HCT116 (cell line): ENCODE measurements at regions not wholly inside any gene's neighbourhood (a gene's known extent, or its start where the extent isn't known, plus 50 kb on each side); places are given as distances from the start of the nearest gene placed in this dataset.

Source experiments
- EZH2 ChIP-seq: fragments of 200-600 bp; sonication (generic); IDR thresholded peaks from 2 replicates; pipeline ENCODE4 v1.6.1; 2017; ENCODE audit warnings: antibody characterized with exemption, mixed run types
- EZH2phosphoT487 ChIP-seq: fragments of 200-600 bp; IDR thresholded peaks from 2 replicates; pipeline ENCODE4 v1.6.1; 2018; ENCODE audit warnings: antibody characterized with exemption, borderline replicate concordance
- SIN3A ChIP-seq: IDR thresholded peaks from 2 replicates; pipeline ENCODE4 v1.6.1; 2012; ENCODE audit warnings: low read depth
- TF ChIP-seq, protein P1 (sequence below), 3 experiments: fragments of 200-600 bp in 1 of 3; sonication (generic) in 1 of 3; IDR thresholded peaks in 2 of 3; conservative IDR thresholded peaks in 1 of 3; 2 replicates each; pipeline ENCODE4 v1.5.1; 2012 to 2017; ENCODE audit warnings: low read depth in 2 of 3, low read length in 2 of 3, antibody characterized with exemption in 1 of 3, borderline replicate concordance in 1 of 3, control low read depth in 1 of 3, mild to moderate bottlenecking in 1 of 3, mixed read lengths in 1 of 3, mixed run types in 1 of 3, moderate library complexity in 1 of 3; ENCODE audit not compliant: insufficient read depth in 1 of 3

- no peak for TF ChIP-seq SIN3A
- TF ChIP-seq, protein P1, sequence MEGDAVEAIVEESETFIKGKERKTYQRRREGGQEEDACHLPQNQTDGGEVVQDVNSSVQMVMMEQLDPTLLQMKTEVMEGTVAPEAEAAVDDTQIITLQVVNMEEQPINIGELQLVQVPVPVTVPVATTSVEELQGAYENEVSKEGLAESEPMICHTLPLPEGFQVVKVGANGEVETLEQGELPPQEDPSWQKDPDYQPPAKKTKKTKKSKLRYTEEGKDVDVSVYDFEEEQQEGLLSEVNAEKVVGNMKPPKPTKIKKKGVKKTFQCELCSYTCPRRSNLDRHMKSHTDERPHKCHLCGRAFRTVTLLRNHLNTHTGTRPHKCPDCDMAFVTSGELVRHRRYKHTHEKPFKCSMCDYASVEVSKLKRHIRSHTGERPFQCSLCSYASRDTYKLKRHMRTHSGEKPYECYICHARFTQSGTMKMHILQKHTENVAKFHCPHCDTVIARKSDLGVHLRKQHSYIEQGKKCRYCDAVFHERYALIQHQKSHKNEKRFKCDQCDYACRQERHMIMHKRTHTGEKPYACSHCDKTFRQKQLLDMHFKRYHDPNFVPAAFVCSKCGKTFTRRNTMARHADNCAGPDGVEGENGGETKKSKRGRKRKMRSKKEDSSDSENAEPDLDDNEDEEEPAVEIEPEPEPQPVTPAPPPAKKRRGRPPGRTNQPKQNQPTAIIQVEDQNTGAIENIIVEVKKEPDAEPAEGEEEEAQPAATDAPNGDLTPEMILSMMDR (IDR thresholded peaks at IDR 0.05 in 2 of 3, conservative IDR thresholded peaks at IDR 0.05 in 1 of 3; ENCODE audit: borderline replicate concordance in 1 of 3, insufficient read depth in 1 of 3, low read depth in 2 of 3, low read length in 2 of 3): no peak
- TF ChIP-seq EZH2: no peak
- no peak for TF ChIP-seq EZH2phosphoT487
Observed at GRCh38 chr11:43576320-43576802, 104.2 kb upstream of the HSD17B12 start.
